GM10266 (cell line): ENCODE measurements at regions not wholly inside any gene's neighbourhood (a gene's known extent, or its start where the extent isn't known, plus 50 kb on each side); places are given as distances from the start of the nearest gene placed in this dataset.

ENCODE experiments used
- DNase-seq: peaks from one replicate; pipeline ENCODE4 v3.0.0; 2012; ENCODE audit errors: extremely low spot score
- CTCF ChIP-seq: IDR thresholded peaks from 2 replicates; pipeline ENCODE4 v1.5.1; 2012; ENCODE audit warnings: mild to moderate bottlenecking, low read depth; ENCODE audit not compliant: control insufficient read depth, insufficient read depth; ENCODE audit errors: missing control alignments

- no peak for TF ChIP-seq CTCF
- no peak for DNase-seq
Measured at GRCh38 chr15:85986741-85987140, 92.9 kb upstream of the AGBL1 start.

GRCh38 chr15:85988741-85989140 is 90.9 kb upstream of the AGBL1 start:
- no peak for DNase-seq
- no peak for TF ChIP-seq CTCF

- TF ChIP-seq CTCF, result no peak
- no peak for DNase-seq
Measured at GRCh38 chr15:85992224-85992623, 87.4 kb upstream of the AGBL1 start.

- no peak for TF ChIP-seq CTCF
- DNase-seq, result no peak
Measured at GRCh38 chr15:85993116-85993515, 86.6 kb upstream of the AGBL1 start.

- no peak for DNase-seq
- TF ChIP-seq CTCF, result no peak
Measured at GRCh38 chr15:85997618-85998017, 82.1 kb upstream of the AGBL1 start.

- no peak for DNase-seq
Measured at GRCh38 chr15:85999658-86000057, 80.0 kb upstream of the AGBL1 start.

GRCh38 chr15:86001200-86001599 is 78.5 kb upstream of the AGBL1 start:
- no peak for DNase-seq
- TF ChIP-seq CTCF, result no peak

More at GRCh38 chr15:85999658-86000057, 80.0 kb upstream of the AGBL1 start:
- TF ChIP-seq CTCF, result no peak

GRCh38 chr15:86002444-86002843 is 77.2 kb upstream of the AGBL1 start:
- no peak for TF ChIP-seq CTCF
- DNase-seq, result no peak
